GM21825 (cell line): ENCODE measurements at regions not wholly inside any gene's neighbourhood (a gene's known extent, or its start where the extent isn't known, plus 50 kb on each side); places are given as distances from the start of the nearest gene placed in this dataset.
A peak's percentile ranks its signal among the peaks of the same experiment; 100 is the strongest.
"Not testable (repeated sequence)": the region's sequence is repeated elsewhere in the genome, so short reads cannot be mapped to it uniquely, and the experiment has no call there.

Experiments used
- ATAC-seq: cut with Tn5 transposase; IDR thresholded peaks from one replicate; pipeline ENCODE4 v1.9.1; 2021; ENCODE audit warnings: mild to moderate bottlenecking, moderate library complexity; ENCODE audit not compliant: unreplicated experiment

DNA sequence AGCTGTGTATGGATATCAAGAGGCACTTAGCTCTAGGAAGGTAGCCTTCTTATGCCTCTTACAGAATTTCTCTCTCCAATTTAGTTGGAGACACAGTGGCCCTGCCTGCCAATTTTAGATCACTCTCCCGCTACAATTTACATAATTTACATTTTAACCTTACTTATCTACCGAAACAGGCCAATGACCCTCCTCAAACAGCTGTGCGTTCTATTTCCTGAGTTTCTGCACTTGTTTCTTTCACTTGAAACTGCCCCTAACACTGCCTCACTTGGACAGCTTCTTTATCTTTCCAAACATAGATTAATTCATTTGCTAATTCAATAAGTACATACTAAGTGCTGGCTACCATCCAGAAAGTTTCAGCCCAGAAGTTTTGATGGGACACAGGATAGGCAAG lies 52.9 kb upstream of the HDDC2 start:
- ATAC-seq, result no peak

DNA sequence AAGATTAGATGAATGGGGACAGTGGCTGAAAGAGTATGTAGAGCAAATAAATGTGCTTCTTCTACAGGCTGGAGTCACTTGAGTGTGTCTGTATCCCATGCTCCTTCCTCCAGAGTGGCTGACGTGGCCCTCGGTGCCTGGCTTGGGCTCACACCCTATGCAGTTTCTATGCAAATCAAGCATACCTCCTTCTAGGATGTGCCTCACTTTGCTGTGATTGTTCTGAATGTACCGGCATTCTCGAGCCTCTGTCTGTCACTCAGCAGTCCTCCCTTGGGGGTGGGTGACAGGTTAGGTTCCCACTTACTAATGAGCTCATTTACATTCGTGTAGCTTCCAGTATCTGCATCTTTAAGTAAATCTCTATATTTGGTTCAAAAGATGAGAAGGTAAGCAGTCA lies 55.1 kb upstream of the HDDC2 start:
- ATAC-seq, result peak; percentile 63

DNA sequence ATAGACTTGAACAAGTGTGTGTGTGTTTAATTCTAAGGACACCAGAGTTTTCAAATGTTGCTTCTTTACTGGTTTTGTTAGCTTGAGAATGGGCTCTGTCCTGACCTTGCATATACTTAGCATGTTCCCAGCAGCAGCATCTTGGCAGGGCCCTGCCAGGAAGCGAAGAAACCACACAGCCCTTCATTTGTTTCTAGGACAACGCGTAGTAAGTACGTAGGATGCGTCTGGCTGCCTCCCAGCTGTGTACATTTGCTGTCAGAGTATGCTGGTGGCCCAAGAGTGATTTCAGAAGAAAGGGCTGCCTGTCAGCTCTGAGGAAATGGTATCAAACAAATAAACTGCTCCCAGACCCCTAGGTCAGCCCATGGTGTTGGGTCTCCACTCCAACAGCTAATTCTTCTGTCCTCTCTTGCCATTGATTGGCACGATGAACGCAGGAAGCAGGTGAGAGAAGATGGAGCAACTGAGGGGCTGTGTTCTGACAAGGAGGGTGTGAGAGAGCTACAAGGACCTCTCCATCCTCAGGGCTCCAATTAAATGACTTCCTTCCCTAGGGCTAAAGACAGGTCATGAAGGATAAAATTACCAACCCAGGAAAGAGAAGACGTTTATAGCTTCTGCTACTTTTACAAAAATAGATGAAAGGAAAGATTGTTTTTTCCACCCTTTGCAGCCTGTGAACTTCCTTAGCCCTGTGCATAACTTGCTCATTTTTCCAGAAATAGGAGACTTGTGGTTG lies 55.9 kb upstream of the HDDC2 start:
- ATAC-seq, result peak; percentile 75

DNA sequence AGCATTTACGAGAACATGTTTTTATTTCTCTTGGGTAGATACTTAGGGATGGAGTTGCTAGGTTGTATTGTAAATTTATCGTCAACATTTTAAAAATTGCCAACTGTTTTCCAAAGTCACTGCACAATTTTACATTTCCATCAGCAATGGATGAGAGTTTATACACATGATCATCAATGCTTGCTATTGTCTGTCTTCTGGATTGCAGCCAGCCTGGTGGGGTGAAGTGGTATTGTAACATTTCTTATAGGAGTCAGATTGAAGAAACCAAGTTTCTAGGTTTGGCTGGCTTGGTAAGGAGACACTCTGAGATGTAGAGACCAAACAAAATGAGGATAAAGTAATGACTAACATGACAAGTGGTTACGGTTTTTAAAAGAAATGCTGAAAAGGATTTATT lies 57.1 kb upstream of the HDDC2 start:
- ATAC-seq, result no peak

DNA sequence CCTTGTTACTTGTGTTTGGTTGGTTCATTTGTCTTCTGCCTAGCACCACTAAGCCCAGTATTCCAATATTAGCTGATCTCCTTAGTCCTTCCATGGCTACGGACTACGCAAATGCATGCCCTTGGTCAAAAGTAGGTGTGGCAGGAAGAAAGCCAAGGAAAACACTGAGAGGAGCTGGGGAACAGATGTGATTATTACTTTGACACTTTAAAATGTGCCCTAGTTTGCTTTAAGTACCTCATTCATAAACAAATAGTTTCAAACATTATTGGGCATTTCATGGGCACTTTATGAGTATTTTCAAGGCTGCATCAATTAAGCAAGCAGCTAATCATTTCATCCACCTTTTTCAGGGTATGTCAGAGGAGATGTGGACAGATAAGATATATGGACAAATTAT lies 60.1 kb upstream of the HDDC2 start:
- no peak for ATAC-seq

DNA sequence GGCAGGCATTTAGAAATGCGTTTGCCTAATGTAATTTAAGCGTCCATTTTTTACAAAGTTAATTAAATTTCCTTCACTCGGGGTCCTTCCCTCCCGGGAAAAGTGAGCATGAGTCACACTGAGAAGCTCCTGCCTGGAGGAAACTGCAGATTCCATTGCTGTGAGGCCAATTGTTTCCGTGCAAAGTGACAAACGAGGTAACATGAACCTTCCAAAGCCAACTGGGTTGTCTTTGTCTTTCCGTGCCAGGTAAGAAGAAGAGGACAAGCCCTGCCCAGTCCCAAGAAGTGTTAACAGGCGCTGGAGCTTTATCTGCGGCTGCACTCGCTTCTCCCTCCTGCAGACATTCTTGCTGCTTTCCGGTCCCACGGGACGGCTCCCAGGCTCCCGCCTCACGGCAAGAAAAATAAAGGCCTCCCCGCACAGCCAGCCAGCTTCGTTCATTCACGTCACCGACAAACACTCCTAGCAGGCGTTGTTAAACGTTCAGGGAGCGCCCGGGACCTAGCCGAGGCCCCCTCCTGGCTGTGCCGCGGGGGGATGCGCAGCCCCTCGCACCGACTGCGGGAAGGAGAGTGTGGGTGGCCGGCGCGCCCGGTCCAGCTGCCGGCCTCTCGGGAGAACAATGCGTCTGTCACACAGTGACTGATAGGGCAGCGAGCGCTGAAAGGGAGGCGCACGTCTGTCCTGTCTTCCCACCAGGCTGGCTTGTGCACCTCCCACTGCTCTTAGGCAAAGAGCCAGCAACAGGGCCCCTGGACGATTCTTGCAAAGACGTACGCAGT lies 61.5 kb upstream of the HDDC2 start:
- ATAC-seq, result no peak

DNA sequence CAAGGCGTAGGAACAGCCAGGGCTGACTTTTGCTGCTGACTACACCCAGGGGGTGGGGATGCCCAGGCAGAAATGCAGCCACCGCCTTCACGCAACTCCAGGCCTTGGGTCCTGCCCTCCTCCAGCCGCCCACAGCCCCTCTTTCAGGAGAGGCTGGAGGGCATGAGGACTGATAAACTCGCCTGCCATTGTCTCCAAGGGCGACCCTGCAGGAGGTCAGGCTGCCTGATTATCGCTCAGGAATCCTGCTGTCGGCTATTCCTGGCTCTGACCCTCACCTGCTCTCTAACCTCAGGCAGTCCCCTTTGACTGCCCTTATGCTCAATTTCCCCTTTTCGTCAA lies 62.0 kb upstream of the HDDC2 start:
- ATAC-seq, result no peak

DNA sequence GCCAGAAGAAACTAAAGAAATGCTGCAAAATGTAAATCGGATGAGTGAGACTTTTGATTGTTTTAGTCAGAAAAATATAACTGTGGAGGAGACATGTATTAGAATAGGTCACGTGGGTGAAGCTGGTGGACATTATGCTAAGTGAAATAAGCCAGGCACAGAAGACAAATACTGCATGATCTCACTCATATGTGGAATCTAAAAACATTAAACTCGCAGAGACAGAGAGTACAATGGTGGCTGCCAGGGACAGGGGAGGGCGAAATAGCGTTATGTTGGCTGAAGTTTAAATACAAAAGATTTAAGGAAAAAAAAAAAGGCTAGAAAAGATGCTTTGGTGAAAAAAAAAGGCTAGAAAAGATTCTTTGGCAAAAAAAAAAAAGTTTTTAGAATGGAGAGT lies 63.5 kb upstream of the HDDC2 start:
- no peak for ATAC-seq

DNA sequence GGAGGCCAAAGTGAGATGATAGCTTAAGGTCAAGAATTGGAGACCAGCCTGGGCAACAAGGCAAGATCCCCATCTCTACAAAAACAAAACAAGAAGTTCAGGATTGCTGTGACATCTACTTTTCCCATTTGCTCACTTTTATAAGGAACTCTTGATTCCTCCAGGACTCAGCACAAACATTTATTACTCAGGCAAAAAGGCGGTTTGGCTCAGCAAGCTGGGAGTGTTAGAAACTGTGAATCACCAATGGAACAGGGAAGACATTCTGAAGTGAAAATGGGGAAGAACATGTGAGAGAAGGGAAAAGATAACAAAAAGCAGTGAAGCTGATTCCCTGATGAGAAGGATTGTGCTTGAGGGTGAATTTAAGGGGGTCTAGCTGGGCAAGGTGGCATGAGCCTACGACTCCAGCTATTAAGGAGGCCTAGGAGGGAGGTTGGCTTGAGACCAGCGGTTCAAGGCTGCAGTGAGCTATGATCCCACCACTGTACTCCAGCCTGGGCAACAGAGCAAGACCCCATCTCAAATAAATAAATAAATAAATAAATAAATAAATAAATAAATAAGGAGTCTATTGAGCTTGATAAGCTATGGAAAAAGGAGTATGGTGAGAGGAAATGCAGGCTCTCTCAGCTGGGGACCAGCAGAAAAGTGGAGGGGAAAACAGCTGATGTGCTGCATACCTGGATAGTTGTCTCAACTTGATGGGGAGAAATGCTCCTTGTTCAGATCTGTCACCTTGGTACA lies 65.4 kb upstream of the HDDC2 start:
- no peak for ATAC-seq

DNA sequence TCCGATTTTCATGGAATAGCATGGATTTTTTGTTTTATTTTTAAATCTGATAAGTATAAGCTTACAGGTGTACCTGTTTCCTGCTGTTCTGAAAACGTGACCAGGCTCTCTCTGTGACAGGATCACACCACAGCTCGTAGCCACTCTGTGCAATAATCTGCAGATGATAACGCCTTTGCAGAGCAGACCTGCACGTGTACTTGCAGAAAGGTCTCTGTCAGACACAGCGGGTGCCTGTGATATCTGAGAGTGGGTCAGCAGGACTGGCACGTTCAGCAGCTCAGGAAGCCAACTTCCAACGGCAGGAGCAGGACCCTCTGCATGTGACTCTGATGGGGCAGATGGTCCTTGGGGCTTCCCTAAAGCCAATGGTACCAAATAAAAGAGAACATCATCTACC lies 68.6 kb upstream of the HDDC2 start:
- no peak for ATAC-seq

DNA sequence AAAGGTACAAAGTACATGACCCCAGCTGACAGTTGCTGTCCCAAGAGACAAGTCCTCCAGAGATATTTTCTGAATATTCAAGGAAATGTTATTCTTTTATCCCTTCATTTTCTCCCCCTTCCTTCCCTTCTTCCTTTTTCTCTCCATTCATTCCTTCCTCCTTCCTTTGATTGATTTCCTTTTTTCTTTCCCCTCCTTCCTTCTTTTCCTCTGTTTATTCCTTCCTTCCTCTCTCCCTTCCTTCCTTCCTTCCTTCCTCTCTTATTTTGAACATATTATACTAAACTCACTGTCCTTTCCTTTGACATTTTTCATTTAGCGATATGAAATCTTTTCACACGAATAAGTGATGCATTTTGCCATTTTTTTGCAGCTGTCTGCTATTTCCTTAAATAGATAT lies 73.2 kb upstream of the HDDC2 start:
- ATAC-seq, result no peak

DNA sequence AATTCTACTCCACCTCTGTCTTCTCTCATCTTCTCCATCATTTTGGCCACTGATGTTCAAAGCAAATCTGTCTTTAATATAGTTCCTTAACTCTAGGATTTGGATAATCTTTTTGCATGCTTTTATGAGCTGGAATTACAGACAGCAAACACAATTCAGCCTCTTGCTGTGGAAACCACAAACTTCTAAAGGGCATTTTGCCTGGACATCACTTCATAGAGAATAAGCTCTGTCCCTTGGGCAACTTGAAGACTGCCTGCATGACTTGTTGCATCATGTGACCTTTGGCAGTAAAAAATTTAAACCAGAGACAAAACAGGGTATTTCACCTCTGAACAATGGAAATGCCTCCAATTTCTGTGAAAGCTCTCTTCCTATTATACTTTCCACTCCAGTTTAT lies 74.1 kb upstream of the HDDC2 start:
- no peak for ATAC-seq

DNA sequence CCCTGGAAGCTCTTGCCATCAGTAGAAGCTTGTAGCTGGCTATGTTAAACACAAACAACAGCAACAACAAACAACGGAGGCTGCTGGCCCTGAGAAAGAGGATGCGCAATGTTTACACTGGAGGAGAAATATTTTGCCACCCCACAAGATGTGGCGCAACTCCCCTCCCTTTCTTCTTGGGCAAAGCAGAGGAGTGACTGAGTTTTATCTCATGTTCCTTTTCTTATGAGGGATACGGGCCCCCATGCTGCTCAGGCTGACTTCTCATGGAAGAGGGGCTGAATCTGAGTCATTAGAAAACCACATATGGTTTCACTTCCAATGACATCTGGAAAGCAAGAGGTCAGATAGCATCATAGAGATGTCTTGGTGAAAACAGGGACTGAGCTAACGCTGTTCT lies 75.9 kb upstream of the HDDC2 start:
- no peak for ATAC-seq

DNA sequence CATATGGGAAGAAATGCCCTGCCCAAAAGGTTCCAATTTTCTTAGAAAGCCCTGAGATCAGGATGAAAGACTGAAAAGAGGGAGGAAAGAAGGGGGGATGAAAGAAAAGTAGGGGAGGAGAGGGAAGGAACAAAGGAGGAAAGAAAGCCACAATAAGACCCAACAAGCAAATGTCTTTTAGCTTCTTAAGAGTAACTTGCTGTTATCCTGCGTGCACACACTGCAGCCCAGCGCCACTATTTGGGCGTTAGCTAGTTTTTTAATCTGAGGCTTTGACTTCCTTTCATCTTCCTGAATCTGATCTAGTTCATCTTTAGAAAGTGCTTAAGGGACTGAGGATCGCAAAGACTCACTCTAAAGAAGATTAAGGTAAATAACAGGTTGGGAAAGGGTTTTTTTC lies 77.4 kb upstream of the HDDC2 start:
- no peak for ATAC-seq

DNA sequence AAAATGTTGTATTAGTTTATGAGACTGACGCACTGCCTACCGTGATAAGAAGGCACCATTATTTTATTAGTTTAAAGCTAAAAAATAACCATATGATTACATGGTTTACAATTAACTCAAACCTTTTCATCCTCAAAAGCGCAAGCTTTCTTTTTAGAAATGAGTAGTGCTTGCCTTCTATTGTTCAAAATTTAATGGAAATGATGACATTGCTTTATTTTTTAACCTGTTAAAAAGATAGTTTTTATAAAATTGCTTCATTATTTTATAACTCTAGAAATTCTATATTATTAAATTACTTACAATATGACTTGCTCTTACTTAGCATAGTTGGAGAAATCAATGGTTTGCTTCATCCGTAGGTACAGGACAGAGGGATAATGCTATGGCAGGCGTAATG lies 78.7 kb upstream of the HDDC2 start:
- ATAC-seq, result no peak

DNA sequence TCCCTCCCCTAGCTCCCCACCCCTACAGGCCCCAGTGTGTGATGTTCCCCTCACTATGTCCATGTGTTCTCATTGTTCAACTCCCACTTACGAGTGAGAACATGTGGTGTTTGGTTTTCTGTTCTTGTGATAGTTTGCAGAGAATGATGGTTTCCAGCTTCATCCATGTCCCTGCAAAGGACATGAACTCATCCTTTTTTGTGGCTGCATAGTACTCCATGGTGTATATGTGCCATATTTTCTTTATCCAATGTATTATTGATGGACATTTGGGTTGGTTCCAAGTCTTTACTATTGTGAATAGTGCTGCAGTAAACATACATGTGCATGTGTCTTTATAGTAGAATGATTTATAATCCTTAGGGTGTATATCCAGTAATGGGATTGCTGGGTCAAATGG lies 84.6 kb upstream of the HDDC2 start:
- ATAC-seq, result not testable (repeated sequence)

DNA sequence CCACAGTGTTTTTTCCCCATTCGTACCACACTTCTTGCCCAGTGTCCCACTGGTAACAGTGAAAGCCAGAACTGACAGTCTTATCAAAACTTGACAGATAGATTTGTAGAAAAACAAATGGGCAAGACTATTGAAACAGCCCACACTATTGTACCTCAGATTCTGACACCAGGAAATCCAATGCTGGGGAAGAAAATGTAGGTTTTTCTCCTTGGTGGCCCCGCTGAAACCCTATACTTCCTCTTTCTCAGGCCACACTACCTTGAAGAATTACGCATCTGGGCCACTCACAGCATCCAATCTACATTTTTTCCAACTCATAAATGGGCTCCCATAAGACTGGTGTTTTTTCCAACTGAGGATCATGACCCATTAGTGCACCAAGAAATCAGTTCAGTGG lies 90.9 kb upstream of the HDDC2 start:
- peak; percentile 81 for ATAC-seq

DNA sequence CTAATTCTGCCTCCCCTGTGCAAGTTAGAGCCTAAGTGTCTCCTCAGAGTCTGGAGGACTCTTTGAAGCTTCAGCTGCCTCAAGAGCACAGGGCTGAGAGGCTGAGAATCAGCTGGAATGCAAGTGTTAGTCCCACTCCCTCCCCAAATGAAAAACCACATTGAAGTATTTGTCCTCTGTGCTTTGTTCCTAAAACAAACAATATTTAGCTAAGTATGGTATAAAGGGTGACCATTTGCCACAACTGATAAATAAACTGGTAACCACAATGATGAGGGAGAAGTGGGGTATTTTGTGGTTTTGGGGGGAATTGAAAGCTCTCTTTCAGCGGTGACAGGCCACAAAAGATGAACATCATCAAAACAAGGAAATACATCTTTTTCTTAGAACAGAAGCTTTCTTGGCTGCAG lies 91.7 kb upstream of the HDDC2 start:
- ATAC-seq, result no peak

DNA sequence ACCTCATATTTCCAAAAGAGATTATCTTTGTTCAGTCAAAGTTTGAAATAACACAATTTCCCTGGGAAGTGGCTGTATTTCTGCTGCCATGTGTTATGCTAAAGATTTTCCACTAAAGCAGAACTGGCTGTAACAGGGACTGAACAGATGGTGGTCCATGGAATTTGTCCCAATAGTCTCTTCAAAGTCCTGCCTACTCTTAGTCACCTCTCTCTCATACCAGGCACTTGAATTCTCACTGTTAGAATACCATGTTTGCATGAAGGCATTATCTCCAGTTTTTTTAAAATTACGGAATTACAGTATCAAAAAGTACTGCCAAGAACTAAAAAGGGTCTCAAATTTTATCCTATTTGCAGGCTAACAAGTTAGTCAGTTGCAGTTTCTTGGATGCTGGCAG lies 105.0 kb upstream of the HDDC2 start:
- ATAC-seq, result no peak

DNA sequence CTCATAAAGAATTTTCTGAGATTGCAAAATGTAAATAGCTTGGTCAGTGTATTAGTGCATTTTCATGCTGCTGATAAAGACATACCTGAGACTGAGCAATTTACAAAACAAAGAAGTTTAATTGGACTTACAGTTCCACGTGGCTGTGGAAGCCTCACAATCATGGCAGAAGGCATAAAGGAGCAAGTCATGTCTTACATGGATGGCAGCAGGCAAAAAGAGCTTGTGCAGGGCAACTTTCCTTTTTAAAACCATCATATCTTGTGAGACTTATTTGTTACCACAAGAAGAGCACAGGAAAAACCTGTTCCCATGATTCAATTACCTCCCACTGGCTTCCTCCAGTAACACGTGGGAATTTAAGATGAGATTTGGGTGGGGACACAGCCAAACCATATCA lies 112.7 kb upstream of the HDDC2 start:
- ATAC-seq, result no peak

DNA sequence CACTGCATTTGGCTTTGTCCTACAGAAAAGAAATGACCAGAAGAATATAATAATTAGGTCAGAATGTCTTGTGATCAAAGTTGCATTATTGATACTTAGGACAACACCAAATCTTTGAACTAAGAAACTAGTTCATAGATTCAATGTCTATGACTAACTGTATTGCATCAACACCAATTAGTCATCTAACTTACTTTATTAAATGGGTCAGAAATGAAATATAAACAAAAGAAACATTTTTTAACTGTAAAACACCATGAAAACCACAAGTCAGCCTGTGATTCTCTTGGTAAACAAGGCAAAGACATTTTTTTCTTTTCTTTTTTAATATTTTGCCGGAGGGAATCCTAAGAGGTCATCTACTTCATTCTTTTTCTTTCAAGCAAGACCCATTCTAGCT lies 114.1 kb upstream of the HDDC2 start:
- no peak for ATAC-seq

DNA sequence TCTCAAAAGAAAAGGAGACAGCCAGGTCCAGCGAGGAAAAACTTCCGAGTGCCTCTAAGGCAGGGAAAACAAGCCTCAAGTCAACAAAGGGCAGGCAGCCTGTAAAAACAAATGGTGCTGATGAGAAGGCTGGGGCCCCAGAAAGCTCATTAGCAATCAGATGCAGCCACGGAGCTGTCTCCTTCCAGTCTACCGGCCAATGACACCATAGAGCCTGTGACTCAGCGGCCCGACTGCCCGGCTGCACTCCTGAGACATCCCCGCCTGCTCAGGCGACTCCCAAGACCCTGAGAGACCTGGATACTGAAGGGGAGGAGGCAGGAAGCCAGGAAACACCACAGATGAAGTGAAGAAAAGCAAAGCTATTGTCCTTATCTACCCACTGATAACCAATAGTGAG lies 120.1 kb upstream of the HDDC2 start:
- ATAC-seq, result no peak
